Fibroblast of villous mesenchyme (primary cell): ENCODE measurements at regions not wholly inside any gene's neighbourhood (a gene's known extent, or its start where the extent isn't known, plus 50 kb on each side); places are given as distances from the start of the nearest gene placed in this dataset.
"Not testable (repeated sequence)": the region's sequence is repeated elsewhere in the genome, so short reads cannot be mapped to it uniquely, and the experiment has no call there.

Experiments used
- DNase-seq: peaks from one replicate; pipeline ENCODE4 v3.0.0-alpha.2; 2010; ENCODE audit warnings: low read depth
- H3K4me3 ChIP-seq: 2 replicates; pipeline ENCODE4 v1.5.1; 2011; ENCODE audit warnings: low read depth, mild to moderate bottlenecking, low read length
- TF ChIP-seq, protein P1 (sequence below): IDR thresholded peaks from 2 replicates; pipeline ENCODE4 v1.5.1; 2012; ENCODE audit warnings: low read depth, mild to moderate bottlenecking, low read length; ENCODE audit not compliant: insufficient read depth

DNA sequence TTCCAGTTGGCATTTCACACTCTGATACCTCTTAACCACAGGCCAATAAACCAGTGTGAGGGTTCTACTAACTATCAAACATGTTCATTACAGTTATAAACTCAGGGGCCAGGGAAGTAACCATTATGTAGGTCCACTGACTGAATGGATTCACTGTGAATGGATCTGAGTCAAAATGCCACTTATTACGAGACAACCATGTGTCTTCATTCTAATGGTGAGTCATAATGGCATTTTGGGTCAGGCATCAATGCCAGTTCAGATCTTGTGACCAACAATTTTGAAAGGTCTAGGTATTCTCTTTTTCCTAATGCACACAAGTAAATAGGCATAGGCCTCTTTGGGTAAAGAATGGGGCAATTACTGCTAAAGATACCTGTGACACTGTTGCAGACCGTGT is 112.2 kb upstream of the HEY2 start:
- no peak overlapping the region for H3K4me3 ChIP-seq
- TF ChIP-seq, protein P1, sequence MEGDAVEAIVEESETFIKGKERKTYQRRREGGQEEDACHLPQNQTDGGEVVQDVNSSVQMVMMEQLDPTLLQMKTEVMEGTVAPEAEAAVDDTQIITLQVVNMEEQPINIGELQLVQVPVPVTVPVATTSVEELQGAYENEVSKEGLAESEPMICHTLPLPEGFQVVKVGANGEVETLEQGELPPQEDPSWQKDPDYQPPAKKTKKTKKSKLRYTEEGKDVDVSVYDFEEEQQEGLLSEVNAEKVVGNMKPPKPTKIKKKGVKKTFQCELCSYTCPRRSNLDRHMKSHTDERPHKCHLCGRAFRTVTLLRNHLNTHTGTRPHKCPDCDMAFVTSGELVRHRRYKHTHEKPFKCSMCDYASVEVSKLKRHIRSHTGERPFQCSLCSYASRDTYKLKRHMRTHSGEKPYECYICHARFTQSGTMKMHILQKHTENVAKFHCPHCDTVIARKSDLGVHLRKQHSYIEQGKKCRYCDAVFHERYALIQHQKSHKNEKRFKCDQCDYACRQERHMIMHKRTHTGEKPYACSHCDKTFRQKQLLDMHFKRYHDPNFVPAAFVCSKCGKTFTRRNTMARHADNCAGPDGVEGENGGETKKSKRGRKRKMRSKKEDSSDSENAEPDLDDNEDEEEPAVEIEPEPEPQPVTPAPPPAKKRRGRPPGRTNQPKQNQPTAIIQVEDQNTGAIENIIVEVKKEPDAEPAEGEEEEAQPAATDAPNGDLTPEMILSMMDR: no peak
- DNase-seq: no peak

DNA sequence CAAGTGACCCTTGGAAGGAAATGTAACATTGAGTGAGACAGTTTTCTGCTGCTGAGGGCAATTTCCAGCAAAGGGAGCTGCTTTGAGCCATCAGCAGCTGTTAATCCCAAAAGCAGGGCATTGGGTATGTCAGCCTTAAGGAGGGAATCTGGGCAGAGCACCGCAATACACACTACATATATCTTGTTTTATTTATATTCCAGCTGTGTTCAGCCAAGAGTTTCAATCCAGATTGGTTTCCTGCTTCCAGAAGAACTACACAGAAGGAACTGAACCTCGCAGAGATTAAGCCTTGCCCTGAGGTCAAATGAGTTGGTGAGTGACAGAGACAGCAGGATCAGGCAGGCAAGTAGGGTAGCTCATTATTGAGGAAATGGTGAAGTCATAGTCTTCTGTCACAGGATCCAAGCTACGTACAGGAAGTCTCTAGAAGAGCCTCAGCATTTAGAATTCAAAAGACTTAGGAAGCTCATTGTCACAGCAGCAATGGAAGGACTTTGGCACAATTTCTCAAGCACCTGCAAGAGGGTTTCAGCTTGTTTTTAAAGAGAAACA is 109.9 kb upstream of the HEY2 start:
- TF ChIP-seq, protein P1: no peak
- H3K4me3 ChIP-seq: no peak overlapping the region
- DNase-seq: no peak

DNA sequence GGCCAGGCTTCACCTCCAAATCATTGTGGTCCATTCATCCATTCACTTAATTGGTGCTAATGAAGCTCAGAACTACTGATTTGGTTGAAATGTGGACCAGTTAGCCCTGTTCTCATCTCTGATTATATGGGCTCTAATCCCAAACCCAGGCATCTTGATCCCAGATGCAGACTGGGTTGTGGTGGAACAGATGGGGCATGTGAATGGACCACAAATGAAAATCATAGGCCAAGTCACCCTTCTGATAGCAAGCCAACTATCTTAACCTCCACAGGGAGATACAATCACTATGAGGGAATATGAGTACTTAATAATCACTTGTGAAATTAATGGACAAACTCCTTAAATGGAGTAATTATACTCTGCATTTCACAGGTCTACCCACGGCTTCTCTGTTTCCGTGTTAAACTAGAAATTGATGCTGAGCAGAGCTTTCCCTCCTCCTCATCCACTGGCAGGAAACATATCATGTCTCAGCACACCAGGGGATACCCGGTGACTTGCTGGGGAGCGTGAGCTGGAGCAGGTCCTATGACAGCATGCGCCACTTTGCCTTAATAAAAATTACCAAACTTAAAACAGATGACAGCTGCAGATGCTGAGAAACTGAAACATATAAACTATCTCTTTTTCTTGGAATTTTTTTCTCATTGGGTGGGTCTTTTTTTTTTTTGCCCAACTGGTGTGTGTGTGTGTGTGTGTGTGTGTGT is 108.8 kb upstream of the HEY2 start:
- DNase-seq: no peak
- H3K4me3 ChIP-seq: no peak overlapping the region
- TF ChIP-seq, protein P1: no peak

DNA sequence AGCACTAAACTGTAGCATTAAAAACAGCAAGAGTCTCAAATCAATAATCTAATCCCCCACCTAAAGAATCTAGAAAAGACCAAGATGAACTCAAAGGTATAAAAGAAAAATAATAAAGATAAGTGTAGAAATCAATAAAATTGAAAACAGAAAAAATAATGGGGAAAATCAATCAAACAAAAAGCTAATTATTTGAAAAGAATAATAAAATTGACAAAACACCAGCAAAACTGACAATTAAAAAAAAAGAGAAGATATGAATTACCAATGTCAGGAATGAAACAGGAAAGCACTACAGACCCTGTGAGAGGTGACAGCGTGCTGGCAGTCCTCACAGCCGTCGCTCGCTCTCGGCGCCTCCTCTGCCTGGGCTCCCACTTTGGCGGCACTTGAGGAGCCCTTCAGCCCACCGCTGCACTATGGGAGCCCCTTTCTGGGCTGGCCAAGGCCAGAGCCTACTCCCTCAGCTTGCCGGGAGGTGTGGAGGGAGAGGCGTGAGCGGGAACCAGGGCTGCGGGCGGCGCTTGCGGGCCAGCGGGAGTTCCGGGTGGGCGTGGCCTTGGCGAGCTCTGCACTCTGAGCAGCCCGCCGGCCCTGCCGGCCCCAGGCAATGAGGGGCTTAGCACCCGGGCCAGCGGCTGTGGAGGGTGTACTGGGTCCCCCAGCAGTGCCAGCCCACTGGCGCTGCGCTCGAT is 105.3 kb upstream of the HEY2 start:
- not testable (repeated sequence) for H3K4me3 ChIP-seq

DNA sequence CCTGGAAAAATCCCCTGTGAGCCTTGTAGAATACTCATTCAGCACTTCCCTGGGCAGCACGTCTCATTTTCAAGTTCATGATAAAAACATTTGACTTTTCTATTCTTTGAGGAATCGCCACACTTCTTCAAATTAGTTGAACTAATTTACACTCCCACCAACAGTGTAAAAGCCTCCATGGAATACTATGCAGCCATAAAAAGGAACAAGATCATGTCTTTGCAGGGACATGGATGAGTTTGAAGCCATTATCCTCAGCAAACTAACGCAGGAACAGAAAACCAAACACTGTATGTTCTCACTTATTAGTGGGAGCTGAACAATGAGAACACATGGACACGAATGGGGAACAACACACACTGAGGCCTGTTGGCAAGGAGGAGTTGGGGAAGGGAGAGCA is 102.0 kb upstream of the HEY2 start:
- TF ChIP-seq, protein P1: no peak
- no peak overlapping the region for H3K4me3 ChIP-seq
- no peak for DNase-seq

More for the DNA sequence above, 105.3 kb upstream of the HEY2 start:
- DNase-seq: not testable (repeated sequence)

DNA sequence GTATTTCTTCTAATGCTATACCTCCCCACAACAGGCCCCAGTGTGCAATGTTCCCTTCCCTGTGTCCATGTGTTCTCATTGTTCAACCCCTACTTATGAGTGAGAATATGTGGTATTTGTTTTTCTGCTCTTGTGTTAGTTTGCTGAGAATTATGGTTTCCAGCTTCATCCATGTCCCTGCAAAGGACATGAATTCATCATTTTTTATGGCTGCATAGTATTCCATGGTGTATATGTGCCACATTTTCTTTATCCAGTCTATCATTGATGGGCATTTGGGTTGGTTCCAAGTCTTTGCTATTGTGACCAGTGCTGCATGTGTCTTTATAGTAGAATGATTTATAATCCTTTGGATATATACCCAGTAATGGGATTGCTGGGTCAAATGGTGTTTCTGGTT is 95.7 kb upstream of the HEY2 start:
- not testable (repeated sequence) for H3K4me3 ChIP-seq, DNase-seq

DNA sequence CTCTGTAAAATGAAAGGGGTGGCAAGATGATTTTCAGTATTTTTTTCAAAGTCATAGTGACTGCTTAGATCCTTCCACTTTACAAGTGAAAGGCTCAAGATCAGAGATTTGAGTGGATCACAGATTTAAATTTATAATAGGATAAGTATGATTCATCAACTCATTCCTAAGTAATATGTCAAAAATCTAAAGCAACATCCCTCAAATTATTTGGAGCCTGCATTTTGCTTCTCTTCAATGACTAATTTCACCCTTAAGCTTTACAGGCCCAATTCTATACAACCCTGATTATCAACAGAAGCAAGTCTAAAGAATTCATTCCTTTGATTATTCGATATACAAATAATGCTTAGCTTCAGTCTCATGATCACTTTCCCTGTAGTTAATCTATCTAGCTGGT is 93.9 kb upstream of the HEY2 start:
- no peak for DNase-seq
- TF ChIP-seq, protein P1: no peak
- H3K4me3 ChIP-seq: no peak overlapping the region

DNA sequence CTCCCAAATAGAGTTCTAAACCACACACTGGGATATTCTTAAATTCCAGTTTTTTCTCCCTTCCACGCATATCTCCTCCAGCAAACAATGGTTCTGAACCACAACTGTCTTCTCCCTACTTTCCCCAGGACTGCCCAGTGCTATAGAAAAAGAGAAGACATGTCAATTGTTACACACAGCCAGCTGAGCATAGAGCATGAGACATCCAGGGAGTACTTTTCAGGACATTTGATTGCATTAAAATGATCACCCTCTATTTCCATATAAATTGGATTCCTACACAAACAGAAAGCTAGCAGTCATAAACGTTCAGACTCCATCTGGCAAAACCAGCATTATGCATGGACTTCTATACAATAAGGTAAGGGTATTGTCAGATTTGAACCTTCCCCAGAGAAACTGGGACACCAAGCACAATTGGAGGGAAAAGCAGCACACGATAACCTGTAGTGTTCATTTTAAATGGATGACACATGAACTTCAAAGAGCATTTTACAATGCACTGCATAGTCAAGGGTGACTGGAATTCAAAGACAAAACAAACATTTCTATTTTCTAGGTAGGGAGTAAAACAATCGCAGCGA is 93.1 kb upstream of the HEY2 start:
- TF ChIP-seq, protein P1: no peak
- no peak for DNase-seq

More for the DNA sequence above, 93.1 kb upstream of the HEY2 start:
- H3K4me3 ChIP-seq: no peak overlapping the region
